DMS153 treated with DMSO at 0.1 percent for 48 hours (cell line): ENCODE measurements at regions not wholly inside any gene's neighbourhood (a gene's known extent, or its start where the extent isn't known, plus 50 kb on each side); places are given as distances from the start of the nearest gene placed in this dataset.

ENCODE experiments used
- DNase-seq: peaks from one replicate; lab custom pipeline; 2025; ENCODE audit not compliant: unreplicated experiment; lab: John Stamatoyannopoulos, UW

- DNase-seq, result no peak
Observed at GRCh38 chr5:77569409-77569808, 69.1 kb downstream of the OTP start.

GRCh38 chr5:77568555-77568954 is 70.0 kb downstream of the OTP start:
- DNase-seq, result no peak

- no peak for DNase-seq
Observed at GRCh38 chr5:77568082-77568481, 70.4 kb downstream of the OTP start.

- DNase-seq, result peak; percentile 8
Observed at GRCh38 chr5:77563475-77563874, 71.4 kb upstream of the WDR41 start.

DNA sequence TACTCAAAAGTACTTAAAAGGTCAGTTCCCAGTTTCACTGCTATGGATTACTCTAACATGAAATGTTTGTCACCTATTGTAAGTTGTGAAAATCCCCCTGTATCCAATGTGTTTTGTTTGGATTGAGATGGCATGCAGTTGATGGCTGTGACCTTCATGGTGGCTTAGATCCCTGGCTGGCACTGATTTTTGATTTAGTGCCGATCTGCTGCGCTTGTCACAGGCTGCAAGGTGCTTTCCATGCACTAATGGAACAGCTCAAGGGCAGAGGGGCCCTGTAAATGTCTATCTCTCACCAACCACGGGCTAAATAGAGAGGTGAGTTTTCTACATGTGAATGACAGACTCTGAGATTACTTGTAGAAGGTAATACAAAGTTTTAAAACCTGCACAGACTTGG is 69.8 kb upstream of the WDR41 start:
- DNase-seq, result no peak

DNA sequence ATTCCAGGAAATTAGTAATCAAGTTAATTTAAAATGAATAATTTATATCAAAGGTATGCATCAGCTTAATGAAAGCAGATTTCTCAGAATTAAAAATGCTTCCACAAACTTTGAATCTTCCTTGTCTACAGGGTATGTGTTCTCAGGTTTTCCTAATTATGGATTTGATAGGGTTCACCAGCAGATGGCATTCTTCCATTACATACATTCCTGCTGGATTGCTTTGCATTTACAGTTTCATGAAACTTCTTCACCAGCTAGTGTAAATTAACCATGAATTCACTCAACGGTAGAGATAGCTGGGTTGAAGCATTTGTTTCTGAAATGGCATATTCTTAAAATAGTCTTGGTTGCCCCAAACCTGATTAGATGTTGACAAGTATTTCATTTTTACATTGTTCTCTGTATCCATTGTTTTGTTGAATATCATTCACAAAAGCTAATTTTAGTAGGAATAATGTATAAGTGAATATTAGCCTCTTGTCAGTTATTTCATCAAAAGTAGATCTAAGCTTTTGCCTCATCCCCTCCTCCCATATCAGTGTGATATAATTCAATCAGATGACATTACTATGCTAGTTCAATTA is 68.7 kb upstream of the WDR41 start:
- peak; percentile 36 for DNase-seq

DNA sequence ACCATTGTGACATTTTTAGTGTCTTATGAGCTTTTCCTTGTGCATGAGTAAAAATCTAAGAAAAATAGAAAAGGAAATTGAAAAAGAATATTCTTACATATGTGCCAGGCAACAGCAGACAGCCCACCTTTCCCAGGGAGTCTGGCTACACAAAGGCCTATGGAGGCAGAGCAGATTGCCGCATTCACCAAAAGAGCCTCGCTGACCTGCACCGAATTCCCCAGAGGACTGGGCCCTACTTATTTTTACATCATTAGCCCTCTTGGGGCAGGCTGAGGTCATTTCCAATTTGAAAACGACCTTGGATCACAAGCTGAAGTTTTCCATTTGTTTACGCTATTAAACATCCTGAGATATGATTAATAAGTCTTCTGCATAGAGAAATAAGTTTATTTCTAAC is 66.2 kb upstream of the WDR41 start:
- no peak for DNase-seq

- DNase-seq, result no peak
Observed at GRCh38 chr5:77550406-77550805, 58.3 kb upstream of the WDR41 start.

DNA sequence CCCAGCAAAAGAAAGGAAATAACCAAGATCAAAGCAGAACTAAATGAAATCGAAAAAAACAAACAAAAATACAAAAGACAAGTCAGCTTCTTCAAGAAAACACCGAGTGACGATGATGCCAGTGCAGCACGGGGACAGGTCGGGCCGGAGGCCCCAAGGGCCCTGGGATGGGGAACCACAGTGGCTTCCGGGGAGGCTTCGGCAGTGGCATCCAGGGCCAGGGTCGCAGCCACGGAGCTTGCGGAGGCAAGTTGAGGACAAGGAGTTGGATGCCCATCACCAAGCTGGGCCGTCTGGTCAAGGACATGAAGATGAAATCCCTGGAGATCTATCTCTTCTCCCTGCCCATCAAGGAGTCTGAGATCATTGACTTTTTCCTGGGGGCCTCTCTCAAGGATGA is 53.2 kb upstream of the WDR41 start:
- DNase-seq, result no peak
